Activated CD4-positive, alpha-beta T cell treated with anti-CD3 and anti-CD28 coated beads, Interleukin-2, amount 50 U/mL, for 48 hours (primary cell): ENCODE measurements at regions not wholly inside any gene's neighbourhood (a gene's known extent, or its start where the extent isn't known, plus 50 kb on each side); places are given as distances from the start of the nearest gene placed in this dataset.

Experiments
- DNase-seq, 2 experiments: peaks; one replicate each; pipeline ENCODE4 v3.0.0-alpha.2; 2020

DNA sequence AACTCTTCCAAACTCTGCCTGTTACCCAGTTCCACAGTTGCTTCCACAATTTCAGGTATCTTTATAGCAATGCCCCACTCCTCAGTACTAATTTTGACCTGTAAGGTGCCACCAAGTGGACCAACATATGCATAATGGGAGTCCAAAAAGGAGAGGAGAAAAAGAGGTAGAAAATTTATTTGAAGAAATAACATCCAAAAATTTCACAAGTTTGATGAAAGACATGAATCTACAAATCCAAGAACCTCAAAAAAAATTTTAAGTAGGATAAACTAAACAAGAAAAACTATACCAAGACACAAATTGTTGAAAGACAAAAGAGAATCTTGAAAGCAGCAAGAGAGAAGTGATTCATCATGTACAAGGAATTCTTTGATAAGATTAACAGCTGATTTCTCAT, 79.8 kb downstream of the BARX1 start:
- DNase-seq: no peak

DNA sequence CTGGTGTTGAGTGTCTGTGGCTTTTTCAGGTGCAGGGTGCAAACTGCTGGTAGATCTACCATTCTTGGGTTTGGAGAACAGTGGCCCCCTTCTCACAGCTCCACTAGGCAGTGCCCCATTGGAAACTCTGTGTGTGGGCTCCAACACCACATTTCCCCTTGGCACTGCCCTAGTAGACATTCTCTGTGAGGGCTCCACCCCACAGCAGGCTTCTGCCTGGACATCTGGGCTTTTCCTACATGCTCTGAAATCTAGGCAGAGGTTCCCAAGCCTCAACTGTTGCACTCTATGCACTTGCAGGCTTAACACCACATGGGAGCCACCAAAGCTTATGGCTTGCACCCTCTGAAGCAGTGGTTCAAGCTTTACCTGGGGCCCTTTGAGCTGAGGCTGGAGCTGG, 80.9 kb downstream of the BARX1 start:
- DNase-seq: no peak

DNA sequence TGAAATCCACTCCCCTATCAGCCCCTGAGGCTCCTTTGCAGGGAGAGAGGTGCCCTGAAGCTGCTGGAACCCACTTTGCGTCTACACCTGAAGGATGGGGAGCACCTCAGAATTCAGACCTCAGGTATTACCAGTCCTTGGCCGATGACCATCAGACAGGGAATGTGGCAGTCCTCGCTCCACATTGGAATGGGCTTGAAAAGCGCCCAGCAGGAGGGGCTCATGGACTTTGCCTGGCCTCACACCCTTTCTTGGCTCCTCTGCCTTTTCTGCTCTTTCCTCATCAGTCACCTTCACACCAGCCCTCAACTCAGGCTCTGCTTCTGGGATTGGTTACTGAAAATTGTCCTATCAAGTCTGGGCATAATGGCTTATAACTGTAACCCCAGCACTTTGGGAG, 83.9 kb downstream of the BARX1 start:
- DNase-seq: no peak

DNA sequence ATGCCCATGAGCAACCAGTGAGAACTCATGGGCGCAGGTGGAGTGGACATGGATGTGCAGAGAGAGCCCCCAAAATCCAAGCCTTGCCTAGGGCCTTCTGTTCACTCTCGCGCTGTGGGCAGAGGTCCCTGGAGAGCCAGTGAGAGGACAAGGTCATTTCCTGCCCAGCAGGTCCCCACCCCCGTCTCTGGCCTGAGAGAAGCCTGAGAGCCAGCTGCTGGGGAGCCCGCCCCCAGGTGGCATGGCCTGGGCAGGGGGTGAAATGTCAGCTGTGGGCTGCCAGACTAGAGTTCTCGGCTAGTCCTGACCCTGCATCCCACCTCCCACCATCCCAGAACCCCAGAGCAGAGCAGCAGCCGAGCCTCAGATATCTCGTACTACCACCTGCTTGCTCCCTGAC, 85.3 kb downstream of the BARX1 start:
- no peak for DNase-seq

DNA sequence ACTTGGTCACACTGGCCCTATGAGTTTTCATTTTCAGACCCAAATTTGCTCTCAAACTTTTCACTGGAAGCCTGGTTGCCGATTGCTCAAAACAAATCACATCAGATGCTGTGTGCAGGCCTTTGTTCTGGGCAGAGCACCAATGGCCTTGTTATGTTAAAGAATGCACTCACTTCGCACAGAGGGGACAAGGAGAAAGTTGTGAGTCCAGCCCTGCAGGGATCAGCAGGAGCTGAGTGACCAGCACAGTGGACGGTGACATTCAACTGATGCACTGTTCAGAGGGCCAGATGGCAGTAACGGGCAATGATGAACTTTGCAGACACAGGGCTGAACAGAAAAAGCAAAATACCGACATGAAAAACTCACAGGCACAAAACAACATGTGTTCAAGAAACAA, 86.1 kb downstream of the BARX1 start:
- DNase-seq: no peak

DNA sequence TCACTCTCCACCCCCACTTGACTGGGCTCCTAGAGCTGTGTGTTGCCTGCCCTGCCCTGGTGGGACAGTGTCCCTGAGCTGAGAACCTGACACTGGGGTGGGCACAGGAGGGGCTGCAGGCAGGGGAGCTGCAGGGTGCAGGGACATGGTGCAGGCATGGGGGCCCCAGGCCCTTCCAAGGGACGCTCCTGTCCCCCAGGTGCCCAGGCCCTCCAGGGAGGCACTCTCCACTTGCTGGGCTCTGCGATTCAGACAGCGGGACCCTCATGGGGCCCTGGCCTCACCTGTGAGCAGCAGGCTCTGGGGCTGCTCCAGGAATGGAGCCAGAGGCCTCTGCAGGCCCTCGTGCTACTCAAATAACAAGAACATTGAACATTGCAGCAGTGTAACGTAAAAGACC, 89.4 kb downstream of the BARX1 start:
- DNase-seq: no peak

DNA sequence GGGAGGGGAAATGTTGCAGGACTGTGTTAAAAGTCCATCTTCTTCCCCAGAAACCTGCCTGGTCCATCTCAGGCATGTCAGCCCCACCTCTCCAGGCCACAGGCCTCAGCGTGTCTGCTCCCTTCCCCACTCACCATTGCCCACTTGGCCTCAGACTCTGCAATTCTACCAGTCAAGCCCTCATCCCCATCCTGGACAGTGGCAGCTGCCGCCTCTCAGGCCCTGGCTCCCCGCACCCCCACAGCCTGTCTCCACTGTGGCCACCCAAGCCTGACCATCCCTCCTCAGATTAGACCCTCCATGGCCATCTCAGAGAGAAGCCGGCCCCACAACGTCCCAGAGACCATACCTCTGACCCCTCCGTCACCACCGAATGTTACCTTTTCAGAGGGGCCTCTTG, 89.9 kb downstream of the BARX1 start:
- no peak for DNase-seq

DNA sequence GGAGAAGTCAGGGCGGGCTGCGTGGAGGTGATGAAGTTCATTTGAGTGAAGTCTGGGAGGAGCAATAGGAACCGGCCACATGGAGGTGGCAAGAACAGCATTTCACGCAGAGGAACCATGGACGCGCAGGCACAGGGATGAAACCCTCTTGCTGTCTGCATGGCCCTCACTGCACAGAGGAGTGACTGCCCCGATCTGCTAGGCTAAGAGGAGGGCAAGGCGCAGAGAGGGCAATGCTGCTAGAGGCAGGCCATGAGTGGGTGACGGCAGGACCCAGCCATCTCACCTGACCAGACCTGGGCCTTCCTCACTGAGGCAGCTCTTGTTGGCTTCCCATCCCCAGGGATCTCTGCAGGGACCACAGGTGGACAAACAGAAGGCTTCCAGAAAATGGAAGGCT, 90.3 kb downstream of the BARX1 start:
- DNase-seq: no peak

DNA sequence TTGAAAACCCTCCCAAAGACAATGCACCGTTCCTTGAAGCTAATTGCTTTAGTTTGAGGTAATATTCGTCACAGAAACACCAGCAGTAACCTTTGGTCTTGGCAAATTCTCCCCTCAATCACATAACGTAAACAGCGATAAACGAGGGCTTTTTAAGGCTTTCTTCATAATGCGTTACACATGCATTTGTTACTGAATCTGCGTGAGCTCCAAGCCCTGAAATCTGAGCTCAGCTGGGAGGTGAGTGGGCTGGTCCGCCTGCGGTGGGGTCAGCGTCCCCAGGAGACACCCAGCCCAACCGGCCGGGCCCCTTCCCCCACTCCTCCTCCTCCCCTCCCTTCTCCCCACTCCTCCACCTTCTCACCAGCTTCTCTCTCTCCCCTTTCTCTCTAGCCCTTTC, 91.1 kb downstream of the BARX1 start:
- DNase-seq: no peak

DNA sequence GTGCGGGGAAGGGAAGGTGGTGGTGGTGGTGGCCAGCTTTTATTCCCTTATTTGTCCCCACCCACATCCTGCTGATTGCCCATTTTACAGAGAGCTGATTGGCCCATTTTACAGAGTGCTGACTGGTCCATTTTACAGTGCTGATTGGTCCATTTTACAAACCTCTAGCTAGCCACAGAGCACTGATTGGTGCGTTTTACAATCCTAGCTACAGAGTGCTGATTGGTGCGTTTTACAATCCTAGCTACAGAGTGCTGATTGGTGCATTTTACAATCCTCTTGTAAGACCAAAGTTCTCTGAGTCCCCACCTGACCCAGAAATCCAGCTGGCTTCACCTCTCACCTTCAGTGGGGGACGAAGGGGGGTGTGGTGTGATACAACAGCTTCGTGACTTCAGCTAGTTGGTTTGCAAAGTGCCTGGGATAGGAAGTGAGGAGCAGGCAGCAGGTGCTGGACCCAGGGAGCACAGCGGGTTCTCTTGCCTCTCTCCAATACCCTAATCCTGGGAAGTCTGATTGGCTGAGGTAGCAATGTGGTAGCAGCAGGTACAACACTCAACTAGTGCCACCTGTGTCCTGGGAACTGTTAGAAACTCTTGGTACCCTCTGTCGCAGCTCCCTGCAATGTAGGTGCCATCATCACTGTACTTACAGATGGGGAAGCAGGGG, 92.1 kb downstream of the BARX1 start:
- no peak for DNase-seq

DNA sequence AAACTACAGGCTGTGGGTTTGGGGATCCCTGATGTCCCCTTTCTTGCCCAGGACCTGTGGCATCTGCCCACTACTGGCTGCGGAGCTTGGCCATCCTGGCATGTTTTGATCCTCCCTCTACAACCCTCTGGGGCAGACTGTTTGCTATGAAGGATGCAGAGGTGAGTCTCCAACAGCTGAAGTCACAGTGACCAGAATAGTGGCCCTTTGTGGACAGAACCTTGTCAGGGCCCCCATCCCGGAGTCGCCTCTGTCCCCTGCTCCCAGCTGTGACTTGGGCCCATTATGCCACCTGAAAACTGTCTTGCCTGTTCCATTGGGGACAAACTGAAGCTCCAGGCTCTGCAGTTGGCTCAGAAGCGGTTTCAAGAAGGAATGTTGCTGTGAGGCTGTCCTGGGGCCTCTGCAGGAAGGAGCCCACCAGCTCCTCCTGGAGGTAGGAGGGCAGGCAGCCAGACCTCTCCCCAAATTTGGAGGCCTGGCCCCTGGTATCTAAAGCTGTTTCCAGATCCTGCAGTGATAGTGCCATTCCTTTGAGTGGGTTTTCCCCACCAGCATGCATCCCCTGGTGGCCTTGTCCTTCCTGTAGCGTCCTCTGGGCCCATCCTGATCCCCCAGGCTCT, 93.3 kb downstream of the BARX1 start:
- no peak for DNase-seq

DNA sequence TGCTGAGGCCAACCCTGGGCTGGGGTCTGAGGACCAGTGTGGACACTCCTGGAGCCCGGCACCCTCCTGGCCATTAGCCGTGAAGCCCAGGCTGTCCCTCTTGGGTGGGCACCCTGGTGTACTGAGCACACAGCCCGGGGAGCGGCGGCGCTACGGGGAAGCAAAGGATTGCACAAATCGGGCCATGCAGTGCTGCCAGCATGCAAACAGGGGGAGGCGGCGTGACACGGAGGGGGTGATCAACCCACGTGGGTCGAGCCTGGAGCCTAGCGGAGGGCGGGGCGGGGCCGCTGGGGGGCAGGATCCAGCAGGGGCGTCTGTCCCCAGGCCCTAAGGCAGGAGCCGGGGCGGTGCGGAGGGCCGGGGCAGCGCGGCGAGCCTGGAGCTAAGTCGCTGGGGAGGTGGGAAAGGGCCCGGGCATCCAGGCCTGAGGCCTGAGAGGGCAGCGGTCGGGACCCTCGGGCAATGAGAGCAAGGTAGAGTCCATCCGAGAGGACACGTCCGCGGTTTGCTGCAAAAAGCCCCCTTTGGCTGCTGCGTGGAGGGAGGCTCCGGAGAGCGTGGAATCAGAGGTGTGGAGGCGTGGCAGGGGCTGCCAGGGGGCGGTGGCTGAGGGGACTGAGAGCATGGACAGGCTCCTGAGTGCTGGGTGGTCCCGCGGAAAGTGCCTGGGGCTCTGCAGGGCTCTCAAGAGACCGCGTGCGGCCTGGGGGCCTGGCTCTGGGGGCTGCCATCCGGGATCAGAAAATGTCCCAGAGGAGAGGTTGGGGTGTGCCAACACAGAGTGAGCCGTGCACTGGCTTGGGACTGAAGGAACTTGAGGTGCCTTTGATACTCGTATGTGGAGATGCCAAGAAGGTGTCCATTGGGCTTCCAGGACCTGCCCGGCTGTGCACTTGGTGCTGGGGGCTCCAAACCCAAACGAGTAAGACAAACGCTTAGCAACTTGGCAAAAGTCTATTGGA, 94.2 kb downstream of the BARX1 start:
- DNase-seq: no peak

DNA sequence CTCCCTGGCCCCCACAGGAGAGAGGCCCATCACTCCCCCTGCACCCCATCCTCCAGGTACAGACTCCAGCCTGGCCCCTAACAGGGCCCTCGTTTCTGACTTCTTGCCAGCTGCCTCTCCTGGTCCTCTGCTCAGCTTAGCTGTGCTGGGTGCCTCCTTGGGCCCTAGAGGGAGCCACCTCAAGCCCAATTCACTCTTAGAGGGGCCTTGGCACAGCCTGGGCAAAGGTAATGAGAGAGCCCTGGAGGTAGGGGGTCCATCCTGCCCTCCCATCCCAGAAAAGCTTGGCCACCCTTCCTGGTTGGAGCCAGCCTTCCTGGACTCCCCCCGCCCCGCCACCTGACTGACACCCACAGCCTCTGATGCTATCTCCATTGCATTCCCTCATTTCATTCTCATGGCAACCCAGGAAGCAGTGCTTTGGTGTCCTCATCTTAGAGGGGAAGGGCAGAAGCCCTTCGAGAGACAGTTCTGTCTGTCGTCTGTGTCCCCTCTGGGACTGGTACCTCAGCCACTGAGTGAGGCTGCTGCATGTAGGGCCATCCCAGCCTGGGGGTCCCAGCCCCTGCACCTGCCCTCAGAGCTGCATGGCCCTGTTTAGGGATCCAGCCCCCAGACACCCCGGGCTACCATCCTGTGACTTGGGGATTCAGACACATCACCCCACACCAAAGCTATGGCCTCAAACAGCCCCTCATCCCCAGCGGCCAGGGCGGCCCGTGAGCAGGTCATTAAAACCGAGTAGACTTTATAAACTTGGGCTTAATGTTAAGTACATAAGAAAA, 95.5 kb downstream of the BARX1 start:
- no peak for DNase-seq

DNA sequence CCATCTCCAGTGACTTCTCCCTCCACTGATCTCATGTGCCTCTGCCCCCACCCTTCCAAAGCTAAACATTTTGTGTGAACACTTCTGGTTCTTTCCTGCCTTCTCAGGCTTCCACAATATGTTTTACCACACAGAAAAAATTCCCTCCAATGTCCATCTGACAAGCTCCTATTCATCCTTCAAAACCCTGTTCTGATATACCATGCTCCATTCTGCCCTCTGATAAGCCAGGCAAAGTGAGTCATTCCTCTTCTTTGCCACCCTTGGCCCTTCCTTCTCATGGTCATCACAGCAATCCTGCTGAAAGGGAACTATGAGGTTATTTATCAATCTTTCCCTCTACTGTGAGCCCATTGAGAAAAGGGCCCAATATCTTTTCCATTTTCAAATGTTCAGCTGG, 97.6 kb downstream of the BARX1 start:
- no peak for DNase-seq

DNA sequence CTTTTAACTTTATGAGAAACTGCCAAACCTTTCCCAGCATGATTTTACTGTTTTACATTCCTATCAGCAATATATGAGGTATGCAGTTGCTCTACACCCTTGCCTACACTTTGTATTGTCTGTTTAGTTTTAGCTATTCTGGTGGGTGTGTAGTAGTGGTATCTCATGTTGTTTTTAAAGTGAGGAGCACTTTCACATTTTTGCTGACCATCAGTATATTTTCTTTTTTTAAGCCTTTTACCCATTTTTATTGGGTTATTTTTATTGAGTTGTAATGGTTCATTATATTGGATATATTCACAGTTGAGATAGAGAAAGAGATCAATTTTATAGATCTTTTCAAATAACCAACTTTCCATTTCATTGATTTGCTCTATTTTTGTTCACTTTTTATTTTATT, 102.4 kb downstream of the BARX1 start:
- no peak for DNase-seq

DNA sequence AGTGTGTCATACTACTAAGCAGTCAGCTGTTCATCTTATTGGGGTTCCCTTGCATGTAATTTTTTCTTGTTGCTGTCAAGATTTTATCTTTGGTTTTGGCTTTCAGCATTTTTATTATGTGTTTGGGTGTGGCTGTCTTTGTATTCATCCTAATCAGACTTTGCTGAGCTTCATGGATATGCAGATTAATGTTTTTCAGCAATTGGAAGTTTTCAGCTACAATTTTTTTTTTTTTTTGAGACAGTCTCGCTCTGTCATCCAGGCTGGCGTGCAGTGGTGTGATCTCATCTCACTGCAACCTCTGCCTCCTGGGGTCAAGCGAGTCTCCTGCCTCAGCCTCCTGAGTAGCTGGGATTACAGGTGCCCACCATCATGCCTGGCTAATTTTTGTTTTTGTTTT, 108.8 kb downstream of the BARX1 start:
- no peak for DNase-seq

DNA sequence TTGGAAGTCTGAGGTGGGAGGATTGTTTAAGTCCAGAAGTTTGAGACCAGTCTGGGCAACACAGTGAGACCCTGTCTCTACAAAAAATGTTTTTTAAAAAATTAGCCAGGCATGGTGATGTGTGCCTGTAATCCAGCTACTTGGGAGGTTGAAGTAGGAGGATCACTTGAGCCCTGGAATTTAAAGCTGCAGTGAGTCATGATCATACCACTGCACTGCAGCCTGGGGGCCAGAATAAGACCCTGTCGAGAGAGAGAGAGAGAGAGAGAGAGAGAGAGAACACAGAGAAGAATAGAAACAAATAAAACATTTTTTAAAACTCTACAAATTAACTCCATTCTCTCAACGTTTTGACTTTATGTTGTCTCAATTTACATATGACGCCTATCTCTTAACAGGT, 111.8 kb downstream of the BARX1 start:
- DNase-seq: no peak

DNA sequence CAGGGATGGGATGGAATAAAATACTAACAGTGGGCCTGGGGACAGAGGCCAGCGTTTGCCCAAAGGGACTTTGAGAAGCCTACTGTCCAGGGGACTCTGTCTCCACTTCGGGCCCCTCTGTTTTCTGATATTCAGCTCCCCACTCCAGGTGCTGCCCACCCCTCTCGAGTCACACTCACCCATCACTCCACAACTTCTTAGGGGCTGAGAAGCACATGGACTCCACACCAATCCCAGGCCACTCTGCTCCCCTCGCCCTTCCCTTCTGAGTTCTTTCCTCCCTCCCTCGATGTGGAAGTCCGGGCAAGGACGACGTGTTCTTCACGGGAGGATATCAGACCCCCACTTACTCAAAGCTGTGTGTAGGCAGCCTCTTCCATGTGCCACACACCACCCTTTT, 124.5 kb downstream of the BARX1 start:
- DNase-seq: no peak

DNA sequence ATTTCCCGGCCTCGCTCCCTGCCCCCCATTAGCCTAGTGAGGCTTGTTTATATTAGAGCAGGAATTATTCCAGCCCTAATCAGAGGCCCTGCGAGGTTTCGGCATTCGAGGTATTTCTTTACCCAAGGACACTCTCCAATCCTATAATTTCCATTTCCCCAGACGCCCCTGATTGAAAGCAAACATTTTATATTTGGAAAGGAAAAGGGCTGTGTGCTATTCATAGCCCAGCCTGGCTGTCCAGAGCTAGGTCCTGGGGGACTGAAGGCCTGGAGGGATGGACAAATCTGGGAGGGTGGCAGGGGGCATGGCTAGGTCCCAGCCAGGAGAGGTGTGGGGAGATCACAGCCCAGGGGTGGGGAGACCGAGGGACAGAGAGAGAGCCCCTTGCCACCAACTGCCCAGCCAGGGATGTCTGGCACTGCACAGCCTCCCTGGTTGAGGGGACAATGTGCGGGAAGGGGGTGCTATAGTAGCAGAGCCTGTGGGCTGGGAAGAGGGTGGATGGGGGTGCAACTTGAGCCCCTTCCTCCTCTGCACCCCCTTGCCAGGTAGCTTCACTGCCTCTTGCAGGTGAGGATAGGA, 125.1 kb downstream of the BARX1 start:
- DNase-seq: no peak

DNA sequence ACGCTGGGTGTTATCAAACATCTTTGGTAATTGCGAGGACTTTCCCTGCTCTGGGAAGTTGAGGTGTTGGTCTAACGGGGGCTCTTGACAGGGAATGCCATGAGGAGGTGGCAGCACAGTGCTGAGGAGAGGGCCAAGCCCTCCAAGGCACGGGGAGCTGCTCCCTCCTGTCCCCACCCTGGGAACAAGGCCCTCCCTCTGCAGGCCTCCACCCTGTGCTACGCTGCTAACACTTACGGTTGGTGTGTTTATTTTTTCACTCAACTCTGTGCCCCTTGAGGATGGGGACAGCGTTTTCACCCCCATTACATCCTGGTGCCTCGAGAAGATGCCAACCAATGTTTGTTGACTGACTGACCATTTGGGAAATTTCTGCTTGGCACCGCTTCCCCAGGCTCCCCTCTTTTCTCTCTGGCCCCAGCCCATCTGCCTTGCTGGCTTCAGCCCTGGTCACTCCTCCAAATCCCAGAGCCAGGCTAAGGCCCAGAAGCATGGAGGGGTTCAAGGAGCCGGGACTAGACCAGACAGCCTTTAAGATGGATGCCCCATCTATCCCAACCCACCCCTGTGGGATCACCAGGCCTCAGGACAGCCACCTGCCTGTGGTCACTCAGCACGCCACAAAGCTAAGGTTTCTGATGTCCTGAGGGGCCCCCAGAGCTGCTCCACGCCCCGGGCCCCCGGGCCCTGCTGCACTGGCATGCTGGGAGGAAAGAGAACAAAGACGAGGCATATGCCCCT, 125.7 kb downstream of the BARX1 start:
- DNase-seq: no peak

DNA sequence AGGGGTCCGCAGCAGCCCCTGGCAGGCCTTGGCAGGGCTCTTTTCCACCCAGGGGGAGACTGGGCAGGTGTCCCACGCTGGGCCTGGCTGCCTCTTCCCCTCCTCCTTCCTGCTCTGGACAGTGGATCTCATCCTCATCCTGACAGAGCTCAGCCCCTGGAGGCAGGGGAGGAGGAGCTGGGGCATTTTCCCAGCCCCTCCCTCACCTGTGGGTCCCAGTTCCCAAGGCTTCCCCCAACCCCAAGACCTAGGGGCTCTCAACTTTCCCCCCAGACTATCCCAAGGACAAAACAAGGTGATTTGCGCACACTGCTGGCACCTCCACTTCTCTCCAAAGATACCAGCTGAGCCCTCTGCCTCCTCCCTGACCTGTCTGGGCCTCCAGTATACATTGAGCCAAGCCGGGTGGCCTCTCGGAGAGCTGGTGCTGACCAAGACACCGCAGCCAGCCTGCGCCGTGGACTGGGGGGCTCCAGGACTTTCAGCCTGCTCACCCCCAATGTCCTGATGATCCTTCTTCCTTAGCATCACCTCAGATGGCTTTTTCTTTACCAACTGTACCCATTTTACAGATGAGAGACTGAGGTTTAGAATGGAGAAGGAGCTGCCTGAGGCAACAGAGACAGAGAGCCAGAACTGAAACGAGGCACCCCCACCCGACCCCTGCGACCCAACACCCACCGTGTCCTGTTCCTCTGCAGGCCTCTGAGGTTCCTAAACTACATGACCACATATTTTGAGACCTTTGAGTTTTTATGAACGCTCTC, 126.6 kb downstream of the BARX1 start:
- DNase-seq: no peak
